GM19455 (cell line): ENCODE measurements at regions not wholly inside any gene's neighbourhood (a gene's known extent, or its start where the extent isn't known, plus 50 kb on each side); places are given as distances from the start of the nearest gene placed in this dataset.
"Not testable (repeated sequence)": the region's sequence is repeated elsewhere in the genome, so short reads cannot be mapped to it uniquely, and the experiment has no call there.

Experiments
- ATAC-seq: cut with Tn5 transposase; IDR thresholded peaks from one replicate; pipeline ENCODE4 v1.9.1; 2021; ENCODE audit not compliant: unreplicated experiment

GRCh38 chr7:137110535-137110934 is 233.0 kb downstream of the PTN start:
- no peak for ATAC-seq

- ATAC-seq, result no peak
Observed at GRCh38 chr7:137110091-137110509, 233.4 kb downstream of the PTN start.

GRCh38 chr7:137107802-137108201 is 235.7 kb downstream of the PTN start:
- ATAC-seq, result not testable (repeated sequence)

- not testable (repeated sequence) for ATAC-seq
Observed at GRCh38 chr7:137103526-137103925, 235.1 kb downstream of the CHRM2 start.

- no peak for ATAC-seq
Observed at GRCh38 chr7:137097111-137097510, 228.7 kb downstream of the CHRM2 start.

- ATAC-seq, result no peak
Observed at GRCh38 chr7:137096607-137097006, 228.2 kb downstream of the CHRM2 start.

- ATAC-seq, result no peak
Observed at GRCh38 chr7:137093198-137093597, 224.7 kb downstream of the CHRM2 start.

- no peak for ATAC-seq
Observed at GRCh38 chr7:137091396-137091795, 222.9 kb downstream of the CHRM2 start.

- no peak for ATAC-seq
Observed at GRCh38 chr7:137086896-137087295, 218.4 kb downstream of the CHRM2 start.

GRCh38 chr7:137084607-137085380 is 216.3 kb downstream of the CHRM2 start:
- ATAC-seq, result no peak

GRCh38 chr7:137082391-137082790 is 213.9 kb downstream of the CHRM2 start:
- ATAC-seq, result no peak

GRCh38 chr7:137081321-137082093 is 213.1 kb downstream of the CHRM2 start:
- ATAC-seq, result no peak

- no peak for ATAC-seq
Observed at GRCh38 chr7:137080516-137081203, 212.2 kb downstream of the CHRM2 start.

- ATAC-seq, result no peak
Observed at GRCh38 chr7:137078781-137079180, 210.3 kb downstream of the CHRM2 start.

GRCh38 chr7:137074391-137075030 is 206.1 kb downstream of the CHRM2 start:
- no peak for ATAC-seq

- ATAC-seq, result no peak
Observed at GRCh38 chr7:137073571-137074325, 205.3 kb downstream of the CHRM2 start.
